ENCODE measurements at regions not wholly inside any gene's neighbourhood (a gene's known extent, or its start where the extent isn't known, plus 50 kb on each side); places are given as distances from the start of the nearest gene placed in this dataset.

GRCh38 chr20:63082939-63083735 is 76.4 kb upstream of the BHLHE23 start:
- DNase-seq (ENCODE audit: low spot score) = no peak
- WGBS = 81% methylated on average over 23 of the region's 23 CpGs
- no peaks in the 10 kb centered on the region for H3K4me1 ChIP-seq (ENCODE audit: control insufficient read depth in 4 of 4, insufficient read depth in 4 of 4, low read length in 3 of 4)
- H3K27ac ChIP-seq (ENCODE audit: low read depth in 1 of 2, low read length in 2 of 2) = no peak overlapping the region
- H3K27me3 ChIP-seq (ENCODE audit: control insufficient read depth in 4 of 4, insufficient read depth in 4 of 4, low read length in 3 of 4) = peaks cover 0 to 10% (median 3%) of the 10 kb centered on the region in 4 donors
- H3K36me3 ChIP-seq (ENCODE audit: control insufficient read depth in 4 of 4, insufficient read depth in 3 of 4, low read depth in 1 of 4, low read length in 3 of 4) = no peaks in the 10 kb centered on the region
- H3K9ac ChIP-seq (ENCODE audit: low read depth in 1 of 2, low read length in 2 of 2) = no peak overlapping the region
- no peak overlapping the region for H3K4me3 ChIP-seq (ENCODE audit: low read depth in 1 of 3, low read length in 3 of 3)
- TF ChIP-seq RXRA (IDR thresholded peaks at IDR 0.05) (no peak), HNF4G (IDR thresholded peaks at IDR 0.05) (no peak), ZBTB33 (IDR thresholded peaks at IDR 0.05) (no peak), FOXA1 (IDR thresholded peaks at IDR 0.05) (no peak), REST (IDR thresholded peaks at IDR 0.05) (no peak), HNF4A (conservative IDR thresholded peaks at IDR 0.05) (no peak), GABPA (IDR thresholded peaks at IDR 0.05 in 1 of 2, conservative IDR thresholded peaks at IDR 0.05 in 1 of 2) (no peak), FOXA2 (IDR thresholded peaks at IDR 0.05) (no peak), SP1 (IDR thresholded peaks at IDR 0.05) (no peak), CTCF (IDR thresholded peaks at IDR 0.05; ENCODE audit: low read depth, low read length, missing input control) (no peak), YY1 (IDR thresholded peaks at IDR 0.05) (no peak), TAF1 (conservative IDR thresholded peaks at IDR 0.05) (no peak), RAD21 (IDR thresholded peaks at IDR 0.05) (no peak), MAX (IDR thresholded peaks at IDR 0.05) (no peak), EGR1 (IDR thresholded peaks at IDR 0.05; ENCODE audit: low read depth in 2 of 2) (no peak)
- peaks cover 0 to 6% (median 3%) of the 10 kb centered on the region in 4 donors for H3K9me3 ChIP-seq (ENCODE audit: control insufficient read depth in 4 of 4, low read length in 3 of 4)
